Natural killer cell treated with Interleukin-12 subunit alpha and Interleukin-12 subunit beta and Interleukin-15 and Interleukin-18, amount 100 ng/mL, for 72 hours (primary cell): ENCODE measurements at regions not wholly inside any gene's neighbourhood (a gene's known extent, or its start where the extent isn't known, plus 50 kb on each side); places are given as distances from the start of the nearest gene placed in this dataset.

Experiments
- ATAC-seq, 2 donors: fragments of 150-1000 bp; cut with Tn5 transposase in 1 of 2; sonication (Bioruptor Pico), chemical (Tn5 transposase) in 1 of 2; 2 replicates each; pipeline ENCODE4 v1.10.0; 2021
- DNase-seq: peaks from one replicate; pipeline ENCODE4 v3.0.0; 2022; ENCODE audit warnings: low spot score
- H3K27ac Mint-ChIP-seq, 2 donors: 1 replicate in 1 of 2; 2 replicates in 1 of 2; pipeline ENCODE4 v1.8.0; 2022; ENCODE audit warnings: mixed read lengths in 2 of 2, mild to moderate bottlenecking in 1 of 2, moderate library complexity in 1 of 2
- H3K27me3 Mint-ChIP-seq, 2 donors: 1 replicate in 1 of 2; 2 replicates in 1 of 2; pipeline ENCODE4 v1.8.0; 2022; ENCODE audit warnings: mixed read lengths in 2 of 2
- H3K36me3 Mint-ChIP-seq: one replicate; pipeline ENCODE4 v1.8.0; 2022; ENCODE audit warnings: mixed read lengths
- H3K4me1 Mint-ChIP-seq, 2 donors: 1 replicate in 1 of 2; 2 replicates in 1 of 2; pipeline ENCODE4 v1.8.0; 2022; ENCODE audit warnings: low read depth in 2 of 2, mixed read lengths in 2 of 2, mild to moderate bottlenecking in 1 of 2
- H3K4me3 Mint-ChIP-seq: one replicate; pipeline ENCODE4 v1.8.0; 2022; ENCODE audit warnings: mixed read lengths
- H3K9me3 Mint-ChIP-seq: 2 replicates; pipeline ENCODE4 v1.8.0; 2022; ENCODE audit warnings: mixed read lengths

- Mint-ChIP-seq H3K9me3 (no peaks in the 10 kb centered on the region), H3K36me3 (no peaks in the 10 kb centered on the region), H3K27me3 (peaks cover 7 to 9% of the 10 kb centered on the region in 2 donors), H3K4me3 (no peak overlapping the region), H3K27ac (no peak overlapping the region), H3K4me1 (no peaks in the 10 kb centered on the region)
- no peak for ATAC-seq
- DNase-seq, result no peak
Measured at GRCh38 chr2:88827821-88828220, 136.3 kb downstream of the RPIA start.

DNA sequence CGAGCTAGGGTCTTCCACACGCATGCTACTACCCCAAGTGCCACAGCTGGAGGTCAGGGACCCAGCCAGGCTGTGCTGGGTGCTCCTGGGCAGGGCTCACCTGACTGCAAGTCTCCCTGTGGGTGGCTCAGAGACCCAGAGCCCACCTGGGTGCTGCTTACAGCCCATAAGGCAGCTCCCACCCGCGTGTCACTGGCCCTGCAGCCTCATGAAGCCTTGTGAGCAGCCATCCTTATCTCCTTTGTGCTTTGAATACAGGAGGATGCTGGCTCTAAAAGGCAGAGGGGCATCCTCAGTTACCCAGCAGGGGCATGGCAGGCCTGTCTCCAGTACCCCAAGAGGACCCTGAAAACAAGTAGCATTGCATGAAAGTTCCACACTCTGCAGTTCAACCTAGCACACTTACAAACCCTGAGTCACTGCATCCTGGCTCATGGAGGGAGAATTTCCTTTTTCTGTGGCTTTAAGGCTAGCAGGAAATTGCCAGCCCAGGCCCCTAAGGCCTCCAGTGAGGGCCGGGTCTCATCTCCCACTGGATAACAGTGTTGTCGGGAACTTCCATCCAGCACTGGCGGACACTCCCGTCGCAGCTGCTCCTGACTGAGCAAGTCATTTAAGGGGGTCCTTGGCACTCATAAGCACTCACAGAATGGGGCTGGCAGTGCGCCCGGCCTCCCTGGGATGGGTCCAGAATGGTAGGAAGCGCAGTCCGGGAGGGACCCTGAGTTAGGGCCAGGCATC is 137.1 kb downstream of the RPIA start:
- ATAC-seq (no peak), DNase-seq (no peak)
- Mint-ChIP-seq H3K27ac (no peak overlapping the region), H3K9me3 (no peaks in the 10 kb centered on the region), H3K36me3 (no peaks in the 10 kb centered on the region), H3K4me3 (no peak overlapping the region), H3K27me3 (peaks cover 7 to 9% of the 10 kb centered on the region in 2 donors), H3K4me1 (no peaks in the 10 kb centered on the region)

GRCh38 chr2:88829607-88830463 is 138.4 kb downstream of the RPIA start:
- peaks cover 7 to 9% of the 10 kb centered on the region in 2 donors for H3K27me3 Mint-ChIP-seq
- H3K4me3 Mint-ChIP-seq, result no peak overlapping the region
- H3K27ac Mint-ChIP-seq, result no peak overlapping the region

GRCh38 chr2:88831071-88831791 is 139.8 kb downstream of the RPIA start:
- H3K27me3 Mint-ChIP-seq, result peaks cover 4 to 9% of the 10 kb centered on the region in 2 donors
- no peaks in the 10 kb centered on the region for H3K36me3 Mint-ChIP-seq

More at GRCh38 chr2:88829607-88830463, 138.4 kb downstream of the RPIA start:
- H3K4me1 Mint-ChIP-seq, result no peaks in the 10 kb centered on the region
- no peaks in the 10 kb centered on the region for H3K36me3 Mint-ChIP-seq
- H3K9me3 Mint-ChIP-seq, result no peaks in the 10 kb centered on the region
- ATAC-seq (no peak), DNase-seq (no peak)

DNA sequence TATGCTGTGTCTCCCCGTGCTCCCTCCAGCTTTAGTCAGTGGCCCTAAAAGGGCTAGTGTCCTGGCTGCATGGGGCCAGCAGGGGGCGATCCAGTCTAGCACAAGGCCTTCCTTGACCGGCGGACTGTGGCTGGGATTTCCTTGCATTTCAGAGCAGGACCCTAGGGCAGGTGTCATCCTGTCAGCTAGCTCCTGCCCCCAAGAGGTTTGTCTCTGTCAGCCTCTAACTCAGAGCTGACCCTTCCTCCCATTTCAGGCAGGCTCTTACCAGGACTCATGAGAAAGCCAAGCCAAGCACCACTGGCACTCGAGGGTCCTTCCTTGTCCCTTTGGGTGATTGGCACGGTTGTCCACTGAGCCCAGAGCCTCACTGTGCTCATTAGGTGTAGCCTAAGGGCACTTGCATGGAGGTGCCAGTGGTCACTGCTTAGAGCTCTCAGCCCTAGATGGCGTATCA is 140.3 kb downstream of the RPIA start:
- peak; percentile 52 to 67 for ATAC-seq
- Mint-ChIP-seq H3K4me1 (no peaks in the 10 kb centered on the region), H3K9me3 (no peaks in the 10 kb centered on the region), H3K27ac (no peak overlapping the region), H3K4me3 (no peak overlapping the region), H3K36me3 (no peaks in the 10 kb centered on the region), H3K27me3 (peaks cover 4 to 9% of the 10 kb centered on the region in 2 donors)
- DNase-seq, result peak; percentile 67

More at GRCh38 chr2:88831071-88831791, 139.8 kb downstream of the RPIA start:
- ATAC-seq (no peak), DNase-seq (no peak)
- Mint-ChIP-seq H3K27ac (no peak overlapping the region), H3K9me3 (no peaks in the 10 kb centered on the region), H3K4me1 (no peaks in the 10 kb centered on the region), H3K4me3 (no peak overlapping the region)

DNA sequence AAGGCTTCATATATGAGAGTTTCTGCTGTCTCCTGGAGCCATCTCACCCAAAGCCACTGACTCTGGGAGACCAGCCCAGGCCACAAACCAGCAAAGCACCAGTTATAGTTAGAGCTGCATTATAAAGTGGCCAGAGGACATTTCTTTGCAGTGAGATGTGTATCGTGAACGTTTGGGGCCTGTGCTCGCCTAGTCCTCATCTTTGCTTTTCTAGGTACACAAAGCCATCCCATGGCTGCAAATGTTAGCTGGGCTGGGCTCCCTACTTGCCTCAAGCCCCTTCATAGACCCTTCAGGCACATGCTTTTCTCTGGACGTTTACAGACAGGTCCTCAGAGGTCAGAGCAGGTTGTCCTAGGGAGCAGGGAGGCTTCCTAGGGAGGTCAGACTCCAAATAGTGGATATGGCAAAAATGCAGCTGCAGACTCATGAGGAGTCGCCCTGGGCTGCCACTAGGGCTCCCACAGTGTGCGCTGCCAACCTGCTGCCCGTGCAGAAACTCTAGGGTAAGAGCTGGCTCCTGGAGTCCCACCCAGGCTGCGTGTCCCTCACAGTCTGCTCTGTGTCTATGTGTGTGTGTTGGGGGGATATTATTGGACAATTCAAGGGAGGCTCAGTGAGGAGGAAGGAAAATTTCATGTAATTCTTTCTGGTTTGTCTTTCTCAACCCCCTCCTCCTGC is 141.0 kb downstream of the RPIA start:
- Mint-ChIP-seq H3K27ac (no peak overlapping the region), H3K27me3 (peaks cover 4 to 9% of the 10 kb centered on the region in 2 donors), H3K4me3 (no peak overlapping the region), H3K36me3 (no peaks in the 10 kb centered on the region), H3K9me3 (no peaks in the 10 kb centered on the region), H3K4me1 (no peaks in the 10 kb centered on the region)
- ATAC-seq, result peak in 1 of 2 donors; percentile 24
- no peak for DNase-seq

GRCh38 chr2:88832992-88833389 is 141.5 kb downstream of the RPIA start:
- H3K9me3 Mint-ChIP-seq, result no peaks in the 10 kb centered on the region
- peaks cover 4 to 9% of the 10 kb centered on the region in 2 donors for H3K27me3 Mint-ChIP-seq
- H3K27ac Mint-ChIP-seq, result no peak overlapping the region
- no peaks in the 10 kb centered on the region for H3K4me1 Mint-ChIP-seq
- H3K4me3 Mint-ChIP-seq, result no peak overlapping the region
- no peaks in the 10 kb centered on the region for H3K36me3 Mint-ChIP-seq
- ATAC-seq (no peak), DNase-seq (no peak)

DNA sequence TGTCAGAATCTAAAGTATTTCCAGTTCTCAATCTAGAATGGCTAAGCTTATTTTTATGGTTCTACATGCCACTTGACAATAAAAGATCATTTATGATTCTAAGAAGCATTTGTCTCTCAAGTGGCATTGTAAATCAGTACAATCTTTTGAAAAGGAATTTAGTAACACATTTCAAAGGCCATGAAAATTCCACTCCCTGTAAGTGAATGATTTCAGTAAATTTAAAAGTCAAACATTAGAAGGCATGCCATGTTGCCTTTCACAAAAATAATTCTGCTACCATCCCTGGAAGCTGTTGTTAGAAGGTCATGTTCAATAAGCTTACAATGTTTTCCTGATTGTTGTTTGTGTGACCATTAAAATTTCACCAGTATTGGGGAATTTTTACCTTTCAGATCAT is 142.9 kb downstream of the RPIA start:
- no peak for ATAC-seq
- Mint-ChIP-seq H3K4me3 (no peak overlapping the region), H3K27me3 (peaks cover under 1 to 3% of the 10 kb centered on the region in 2 donors), H3K9me3 (no peaks in the 10 kb centered on the region), H3K4me1 (no peaks in the 10 kb centered on the region), H3K27ac (no peak overlapping the region), H3K36me3 (no peaks in the 10 kb centered on the region)
- no peak for DNase-seq

- H3K4me3 Mint-ChIP-seq, result no peak overlapping the region
Measured at GRCh38 chr2:88834866-88835265, 143.4 kb downstream of the RPIA start.

GRCh38 chr2:88835726-88836125 is 144.3 kb downstream of the RPIA start:
- ATAC-seq (no peak), DNase-seq (no peak)
- Mint-ChIP-seq H3K4me3 (no peak overlapping the region), H3K36me3 (no peaks in the 10 kb centered on the region), H3K4me1 (no peaks in the 10 kb centered on the region), H3K27me3 (no peaks in the 10 kb centered on the region), H3K9me3 (no peaks in the 10 kb centered on the region), H3K27ac (no peak overlapping the region)

More at GRCh38 chr2:88834866-88835265, 143.4 kb downstream of the RPIA start:
- no peak for ATAC-seq
- Mint-ChIP-seq H3K27me3 (no peaks in the 10 kb centered on the region), H3K27ac (no peak overlapping the region), H3K36me3 (no peaks in the 10 kb centered on the region), H3K9me3 (no peaks in the 10 kb centered on the region), H3K4me1 (no peaks in the 10 kb centered on the region)
- no peak for DNase-seq

GRCh38 chr2:88836351-88836750 is 144.9 kb downstream of the RPIA start:
- H3K9me3 Mint-ChIP-seq, result no peaks in the 10 kb centered on the region
- DNase-seq (no peak), ATAC-seq (no peak)
- no peaks in the 10 kb centered on the region for H3K4me1 Mint-ChIP-seq
- no peak overlapping the region for H3K27ac Mint-ChIP-seq
- H3K27me3 Mint-ChIP-seq, result no peaks in the 10 kb centered on the region
- H3K4me3 Mint-ChIP-seq, result no peak overlapping the region
- no peaks in the 10 kb centered on the region for H3K36me3 Mint-ChIP-seq

DNA sequence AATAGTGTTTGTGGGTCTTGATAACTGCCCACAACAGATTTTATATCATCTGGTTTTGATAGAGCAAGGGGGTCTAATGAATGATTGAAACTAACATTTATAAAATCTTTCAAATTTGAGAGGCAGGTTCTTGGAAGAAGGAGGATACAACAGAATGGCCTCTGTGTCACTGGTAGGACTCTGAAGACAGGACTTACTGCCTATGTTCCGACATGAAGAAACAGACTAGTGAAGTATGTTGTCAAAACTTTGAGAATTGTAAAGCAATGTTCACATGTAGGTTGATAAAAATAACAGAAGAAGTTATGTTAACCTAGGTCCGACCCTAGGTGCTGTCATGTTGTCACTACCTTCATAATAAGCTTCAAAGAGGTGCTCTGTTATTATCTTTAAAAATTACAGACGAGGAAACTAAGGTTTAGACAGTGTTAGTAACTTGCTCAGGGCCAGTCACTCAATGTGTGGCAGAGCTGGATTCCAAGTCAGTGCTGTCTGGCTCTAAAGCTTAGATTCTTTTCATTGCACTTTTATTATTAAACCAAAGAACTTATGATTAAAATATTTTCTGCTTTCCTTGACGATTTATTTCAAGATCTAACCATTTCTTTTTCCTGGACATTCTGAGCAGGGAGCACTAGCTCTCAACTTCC is 146.2 kb downstream of the RPIA start:
- ATAC-seq (no peak), DNase-seq (no peak)
- H3K27me3 Mint-ChIP-seq, result no peaks in the 10 kb centered on the region
- H3K36me3 Mint-ChIP-seq, result no peaks in the 10 kb centered on the region
- H3K9me3 Mint-ChIP-seq, result no peaks in the 10 kb centered on the region
- no peak overlapping the region for H3K4me3 Mint-ChIP-seq
- no peak overlapping the region for H3K27ac Mint-ChIP-seq
- no peaks in the 10 kb centered on the region for H3K4me1 Mint-ChIP-seq

DNA sequence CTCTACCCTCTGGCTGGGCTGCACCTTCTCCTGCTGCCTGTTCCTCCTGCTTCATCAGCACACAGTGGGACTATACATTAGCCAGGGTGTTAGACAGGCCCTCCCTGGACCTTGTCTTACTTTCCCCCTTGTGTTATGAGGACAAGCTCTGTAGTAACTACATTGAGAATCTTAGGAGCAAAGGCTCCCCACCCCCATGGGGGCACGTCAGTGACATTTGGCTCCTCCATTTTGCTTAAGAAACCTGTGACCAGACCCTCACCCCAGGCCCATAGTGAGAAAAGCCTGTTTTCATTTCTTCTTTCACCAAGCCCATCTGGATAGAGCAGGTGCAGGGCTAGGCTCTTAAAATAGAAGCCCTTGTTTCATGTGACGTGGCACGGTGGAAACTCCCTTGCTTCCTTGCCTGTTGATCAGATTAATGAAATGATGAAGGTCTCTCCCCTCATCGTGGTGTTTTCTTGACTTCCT is 146.7 kb downstream of the RPIA start:
- no peaks in the 10 kb centered on the region for H3K27me3 Mint-ChIP-seq
- peak in 1 of 2 donors; percentile 24 for ATAC-seq
- no peaks in the 10 kb centered on the region for H3K36me3 Mint-ChIP-seq
- no peak overlapping the region for H3K4me3 Mint-ChIP-seq
- no peak overlapping the region for H3K27ac Mint-ChIP-seq
- H3K9me3 Mint-ChIP-seq, result no peaks in the 10 kb centered on the region
- DNase-seq, result no peak
- H3K4me1 Mint-ChIP-seq, result no peaks in the 10 kb centered on the region
